Right renal pelvis (tissue), 4 donors: ENCODE measurements at regions not wholly inside any gene's neighbourhood (a gene's known extent, or its start where the extent isn't known, plus 50 kb on each side); places are given as distances from the start of the nearest gene placed in this dataset.

Experiments used
- DNase-seq, 4 donors: peaks; one replicate each; pipeline ENCODE4 v3.0.0-alpha.2; 2013; ENCODE audit warnings: low read depth in 4 of 4, low spot score in 3 of 4, missing footprints in 1 of 4

GRCh38 chr19:34825212-34825611, 52.2 kb upstream of the ZNF599 start:
- DNase-seq = no peak

- DNase-seq = no peak
Measured at GRCh38 chr19:34824686-34825085, 51.7 kb upstream of the ZNF599 start.
